Osteoblast (primary cell): ENCODE measurements at regions not wholly inside any gene's neighbourhood (a gene's known extent, or its start where the extent isn't known, plus 50 kb on each side); places are given as distances from the start of the nearest gene placed in this dataset.

Experiments
- DNase-seq: peaks from one replicate; pipeline ENCODE4 v3.0.0; 2011; ENCODE audit warnings: low spot score, mixed read lengths; ENCODE audit not compliant: insufficient read length; ENCODE audit errors: missing footprints
- H2AFZ ChIP-seq: 2 replicates; pipeline ENCODE4 v1.6.0; 2011; ENCODE audit warnings: mild to moderate bottlenecking, low read length
- H3K27ac ChIP-seq: 2 replicates; pipeline ENCODE4 v1.5.1; 2011; ENCODE audit warnings: mild to moderate bottlenecking, low read depth, low read length, moderate library complexity
- H3K27me3 ChIP-seq: 2 replicates; pipeline ENCODE4 v1.6.0; 2012; ENCODE audit warnings: mild to moderate bottlenecking, control low read depth, inconsistent platforms, low read length, moderate library complexity; ENCODE audit not compliant: insufficient read depth
- H3K36me3 ChIP-seq: 2 replicates; pipeline ENCODE4 v1.5.1; 2011; ENCODE audit warnings: mild to moderate bottlenecking, low read length, control low read depth, moderate library complexity; ENCODE audit not compliant: insufficient read depth
- H3K4me1 ChIP-seq: 2 replicates; pipeline ENCODE4 v1.5.1; 2011; ENCODE audit warnings: mild to moderate bottlenecking, low read length, control low read depth, moderate library complexity; ENCODE audit not compliant: insufficient read depth
- H3K4me2 ChIP-seq: 2 replicates; pipeline ENCODE4 v1.6.0; 2011; ENCODE audit warnings: mild to moderate bottlenecking, low read length; ENCODE audit not compliant: insufficient read depth
- H3K4me3 ChIP-seq: fragments of 200-600 bp; sonication (generic); 3 replicates; pipeline ENCODE4 v1.5.1; 2012; ENCODE audit warnings: mild to moderate bottlenecking, low read length, inconsistent platforms; ENCODE audit not compliant: insufficient read depth
- H3K79me2 ChIP-seq: 2 replicates; pipeline ENCODE4 v1.6.0; 2012; ENCODE audit warnings: mild to moderate bottlenecking, low read length, control low read depth, inconsistent platforms; ENCODE audit not compliant: insufficient read depth
- H3K9me3 ChIP-seq: 2 replicates; pipeline ENCODE4 v1.5.1; 2011; ENCODE audit warnings: low read depth, low read length, control low read depth
- H4K20me1 ChIP-seq: 2 replicates; pipeline ENCODE4 v1.6.0; 2012; ENCODE audit warnings: mild to moderate bottlenecking, low read length, control low read depth; ENCODE audit not compliant: insufficient read depth
- TF ChIP-seq, protein P1 (sequence below): IDR thresholded peaks from 2 replicates; pipeline ENCODE4 v1.5.1; 2011; ENCODE audit warnings: mild to moderate bottlenecking, low read depth, low read length, moderate library complexity; ENCODE audit errors: extremely low read depth

DNA sequence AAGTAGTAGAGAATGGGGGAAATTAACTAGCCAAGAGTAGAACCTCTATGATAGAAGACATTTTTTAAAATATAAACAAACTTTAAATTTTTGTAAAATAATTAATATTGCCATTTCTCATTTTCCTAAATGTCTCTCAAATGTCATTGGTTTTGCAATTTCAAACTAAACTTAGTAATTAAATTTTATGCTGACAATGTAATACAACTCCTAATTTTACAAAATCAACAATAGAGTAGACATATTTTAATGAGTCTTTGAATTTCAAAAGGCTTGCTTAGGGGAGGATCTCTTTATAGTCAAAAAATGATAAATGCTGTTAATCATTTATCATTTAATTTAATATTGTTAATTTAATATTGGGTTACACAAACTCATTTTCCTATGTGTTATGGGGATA is 81.8 kb downstream of the ZWINT start:
- no peak overlapping the region for H3K27ac ChIP-seq
- H3K27me3 ChIP-seq, result no peaks in the 10 kb centered on the region
- H4K20me1 ChIP-seq, result no peaks in the 10 kb centered on the region
- TF ChIP-seq, protein P1, sequence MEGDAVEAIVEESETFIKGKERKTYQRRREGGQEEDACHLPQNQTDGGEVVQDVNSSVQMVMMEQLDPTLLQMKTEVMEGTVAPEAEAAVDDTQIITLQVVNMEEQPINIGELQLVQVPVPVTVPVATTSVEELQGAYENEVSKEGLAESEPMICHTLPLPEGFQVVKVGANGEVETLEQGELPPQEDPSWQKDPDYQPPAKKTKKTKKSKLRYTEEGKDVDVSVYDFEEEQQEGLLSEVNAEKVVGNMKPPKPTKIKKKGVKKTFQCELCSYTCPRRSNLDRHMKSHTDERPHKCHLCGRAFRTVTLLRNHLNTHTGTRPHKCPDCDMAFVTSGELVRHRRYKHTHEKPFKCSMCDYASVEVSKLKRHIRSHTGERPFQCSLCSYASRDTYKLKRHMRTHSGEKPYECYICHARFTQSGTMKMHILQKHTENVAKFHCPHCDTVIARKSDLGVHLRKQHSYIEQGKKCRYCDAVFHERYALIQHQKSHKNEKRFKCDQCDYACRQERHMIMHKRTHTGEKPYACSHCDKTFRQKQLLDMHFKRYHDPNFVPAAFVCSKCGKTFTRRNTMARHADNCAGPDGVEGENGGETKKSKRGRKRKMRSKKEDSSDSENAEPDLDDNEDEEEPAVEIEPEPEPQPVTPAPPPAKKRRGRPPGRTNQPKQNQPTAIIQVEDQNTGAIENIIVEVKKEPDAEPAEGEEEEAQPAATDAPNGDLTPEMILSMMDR, result no peak
- no peaks in the 10 kb centered on the region for H3K4me1 ChIP-seq
- H2AFZ ChIP-seq, result no peak overlapping the region
- no peak overlapping the region for H3K4me3 ChIP-seq
- no peaks in the 10 kb centered on the region for H3K79me2 ChIP-seq
- H3K4me2 ChIP-seq, result no peak overlapping the region
- H3K36me3 ChIP-seq, result no peaks in the 10 kb centered on the region
- no peak for DNase-seq
- no peaks in the 10 kb centered on the region for H3K9me3 ChIP-seq

DNA sequence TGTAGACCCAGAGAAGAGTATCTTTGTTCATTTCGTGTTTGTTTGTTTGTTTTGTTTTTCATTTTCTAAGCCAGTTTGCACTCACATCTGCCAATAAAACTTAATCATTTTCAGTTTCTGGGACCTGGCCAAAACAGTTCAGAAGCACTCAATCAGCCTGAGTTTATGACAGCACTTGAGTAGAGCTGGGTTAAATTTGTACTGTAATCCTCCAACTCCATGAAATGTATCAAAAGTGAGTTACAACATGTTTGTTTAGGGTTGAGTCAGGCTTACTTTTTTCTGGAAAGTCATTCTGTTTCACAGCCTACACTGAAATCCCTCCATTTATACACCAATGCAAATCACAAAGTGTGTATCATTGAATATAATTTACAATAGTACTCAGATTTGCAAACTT is 91.9 kb downstream of the ZWINT start:
- Histone ChIP-seq H2AFZ (no peak overlapping the region), H3K27ac (no peak overlapping the region), H4K20me1 (no peaks in the 10 kb centered on the region), H3K4me3 (no peak overlapping the region), H3K9me3 (no peaks in the 10 kb centered on the region), H3K4me1 (no peaks in the 10 kb centered on the region), H3K4me2 (no peak overlapping the region), H3K36me3 (no peaks in the 10 kb centered on the region), H3K27me3 (no peaks in the 10 kb centered on the region), H3K79me2 (no peaks in the 10 kb centered on the region)
- TF ChIP-seq, protein P1, result no peak
- no peak for DNase-seq

DNA sequence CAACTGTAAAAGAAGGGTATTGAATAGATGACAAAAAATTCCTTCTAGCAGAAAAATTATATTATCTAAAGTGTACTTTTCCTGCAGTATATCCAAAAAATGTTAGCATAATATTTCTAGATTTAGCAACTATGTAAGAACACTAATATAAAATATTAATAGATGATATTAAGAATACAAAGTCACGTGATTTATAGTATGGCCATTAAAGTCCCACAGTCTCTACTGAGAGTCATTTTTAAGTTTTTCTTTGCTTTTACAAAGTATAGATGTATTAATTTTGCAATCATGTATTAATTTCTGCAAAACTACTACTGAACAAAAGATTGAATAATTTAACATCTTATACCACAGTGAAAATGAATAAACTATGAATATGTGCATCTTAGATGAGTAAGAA is 94.9 kb downstream of the ZWINT start:
- H4K20me1 ChIP-seq, result no peaks in the 10 kb centered on the region
- no peaks in the 10 kb centered on the region for H3K4me1 ChIP-seq
- no peaks in the 10 kb centered on the region for H3K36me3 ChIP-seq
- no peaks in the 10 kb centered on the region for H3K79me2 ChIP-seq
- no peak overlapping the region for H3K4me2 ChIP-seq
- H3K9me3 ChIP-seq, result no peaks in the 10 kb centered on the region
- no peak overlapping the region for H3K4me3 ChIP-seq
- TF ChIP-seq, protein P1, result no peak
- DNase-seq, result no peak
- H2AFZ ChIP-seq, result no peak overlapping the region
- no peaks in the 10 kb centered on the region for H3K27me3 ChIP-seq
- no peak overlapping the region for H3K27ac ChIP-seq

DNA sequence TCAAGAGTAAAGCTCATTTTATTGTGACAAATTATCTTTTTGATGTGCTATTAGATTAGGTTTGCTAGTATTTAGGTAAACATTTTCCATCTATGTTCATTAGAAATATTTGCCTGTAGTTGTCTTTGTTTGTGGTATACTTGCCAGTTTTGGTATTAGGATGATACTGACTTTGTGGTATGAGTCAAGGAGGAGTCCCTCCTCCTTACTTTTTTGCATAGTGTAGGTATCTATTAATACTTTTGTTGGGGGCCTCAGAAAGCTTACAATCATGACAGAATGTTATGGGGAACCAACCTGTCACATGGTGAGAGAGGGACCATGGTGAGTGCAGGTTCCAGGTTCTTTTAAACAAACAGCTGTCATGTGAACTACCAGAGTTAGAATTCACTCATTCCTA is 102.1 kb downstream of the ZWINT start:
- Histone ChIP-seq H3K27ac (no peak overlapping the region), H4K20me1 (no peaks in the 10 kb centered on the region), H3K4me2 (no peak overlapping the region), H3K79me2 (no peaks in the 10 kb centered on the region), H3K9me3 (no peaks in the 10 kb centered on the region), H3K4me1 (no peaks in the 10 kb centered on the region), H3K27me3 (no peaks in the 10 kb centered on the region), H3K4me3 (no peak overlapping the region), H2AFZ (no peak overlapping the region), H3K36me3 (no peaks in the 10 kb centered on the region)
- DNase-seq, result no peak
- TF ChIP-seq, protein P1, result no peak
